Lower leg skin (tissue), 3 donors: ENCODE measurements at regions not wholly inside any gene's neighbourhood (a gene's known extent, or its start where the extent isn't known, plus 50 kb on each side); places are given as distances from the start of the nearest gene placed in this dataset.
"Not testable (repeated sequence)": the region's sequence is repeated elsewhere in the genome, so short reads cannot be mapped to it uniquely, and the experiment has no call there.

ENCODE experiments used
- CTCF ChIP-seq, 3 donors: fragments of 450-650 bp; IDR thresholded peaks; one replicate each; pipeline ENCODE4 v1.5.1; 2016; ENCODE audit warnings: antibody characterized with exemption in 3 of 3, mild to moderate bottlenecking in 3 of 3, moderate library complexity in 2 of 3
- POLR2A ChIP-seq, 2 donors: fragments of 450-650 bp; IDR thresholded peaks; one replicate each; pipeline ENCODE4 v1.6.1; 2016 to 2017; ENCODE audit warnings: antibody characterized with exemption in 2 of 2, mild to moderate bottlenecking in 1 of 2, moderate library complexity in 1 of 2

- TF ChIP-seq CTCF, POLR2A (IDR thresholded peaks at IDR 0.05): not testable (repeated sequence)
Measured at GRCh38 chr3:43227685-43228084, 58.7 kb upstream of the SNRK start.
